ENCODE measurements at regions not wholly inside any gene's neighbourhood (a gene's known extent, or its start where the extent isn't known, plus 50 kb on each side); places are given as distances from the start of the nearest gene placed in this dataset.

DNA sequence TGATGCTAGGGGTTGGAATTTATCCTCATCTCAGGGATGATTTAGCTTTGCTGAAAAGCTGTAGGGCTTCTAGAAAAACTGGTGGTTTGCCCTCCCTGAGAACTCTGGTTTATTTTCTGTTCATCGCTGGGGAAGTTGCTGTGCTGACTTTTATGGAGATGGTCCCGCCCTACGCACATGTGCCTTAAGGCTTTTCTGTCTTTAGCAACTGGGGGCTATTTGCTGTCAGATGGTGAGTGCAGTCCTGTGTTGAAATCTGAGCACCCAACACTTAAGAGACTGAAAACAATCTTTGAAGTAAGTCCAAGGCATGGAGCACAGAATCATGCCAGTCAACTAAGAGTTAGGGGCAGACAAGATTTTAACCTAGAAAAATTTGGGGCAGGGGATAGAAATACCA, 2148.4 kb upstream of the CELF4 start:
- ChIA-PET CTCF (interaction anchor here (1.2 kb wide), 1 partner anchor 445 kb away, joined by 3 read pairs; no protein-coding TSS in a partner anchor), RAD21 (ENCODE audit: unreplicated experiment) (no interaction called here), POLR2A (no interaction called here), SMC1A (ENCODE audit: uncharacterized antibody, unreplicated experiment) (interaction anchor here (0.6 kb wide), 1 partner anchor 15 kb away, joined by 3 read pairs; no protein-coding TSS in a partner anchor)
- no TSS peak for BruUV-seq (replicated peaks)
- WGBS (ENCODE audit: insufficient coverage, insufficient replicate concordance, low lambda C conversion rate, missing lambda C conversion rate): 27% methylated on average over 3 of the region's 3 CpGs
- no peak for DNase-seq (ENCODE audit: low read depth, low spot score)
- no peak overlapping the region for H2AFZ ChIP-seq (ENCODE audit: control insufficient read depth, low read depth, low read length)
- intact Hi-C loops (cut with micrococcal nuclease; ENCODE audit: unreplicated experiment): no loop called here
- H4K20me1 ChIP-seq (ENCODE audit: control insufficient read depth, insufficient read depth): no peaks in the 10 kb centered on the region
- no peak for FAIRE-seq
- no peaks in the 10 kb centered on the region for H3K9me3 ChIP-seq (replicated peaks; ENCODE audit: control insufficient read depth, insufficient read depth, low read length)
- no peak overlapping the region for H3K27ac ChIP-seq (ENCODE audit: control insufficient read depth, insufficient read depth)
- H3K27me3 ChIP-seq (replicated peaks in 1 of 2; ENCODE audit: control insufficient read depth in 2 of 2, insufficient read depth in 2 of 2, low read length in 1 of 2): no peaks in the 10 kb centered on the region
- TF ChIP-seq, protein P1, sequence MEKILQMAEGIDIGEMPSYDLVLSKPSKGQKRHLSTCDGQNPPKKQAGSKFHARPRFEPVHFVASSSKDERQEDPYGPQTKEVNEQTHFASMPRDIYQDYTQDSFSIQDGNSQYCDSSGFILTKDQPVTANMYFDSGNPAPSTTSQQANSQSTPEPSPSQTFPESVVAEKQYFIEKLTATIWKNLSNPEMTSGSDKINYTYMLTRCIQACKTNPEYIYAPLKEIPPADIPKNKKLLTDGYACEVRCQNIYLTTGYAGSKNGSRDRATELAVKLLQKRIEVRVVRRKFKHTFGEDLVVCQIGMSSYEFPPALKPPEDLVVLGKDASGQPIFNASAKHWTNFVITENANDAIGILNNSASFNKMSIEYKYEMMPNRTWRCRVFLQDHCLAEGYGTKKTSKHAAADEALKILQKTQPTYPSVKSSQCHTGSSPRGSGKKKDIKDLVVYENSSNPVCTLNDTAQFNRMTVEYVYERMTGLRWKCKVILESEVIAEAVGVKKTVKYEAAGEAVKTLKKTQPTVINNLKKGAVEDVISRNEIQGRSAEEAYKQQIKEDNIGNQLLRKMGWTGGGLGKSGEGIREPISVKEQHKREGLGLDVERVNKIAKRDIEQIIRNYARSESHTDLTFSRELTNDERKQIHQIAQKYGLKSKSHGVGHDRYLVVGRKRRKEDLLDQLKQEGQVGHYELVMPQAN (conservative IDR thresholded peaks at IDR 0.05): no peak
- TF ChIP-seq, protein P2, sequence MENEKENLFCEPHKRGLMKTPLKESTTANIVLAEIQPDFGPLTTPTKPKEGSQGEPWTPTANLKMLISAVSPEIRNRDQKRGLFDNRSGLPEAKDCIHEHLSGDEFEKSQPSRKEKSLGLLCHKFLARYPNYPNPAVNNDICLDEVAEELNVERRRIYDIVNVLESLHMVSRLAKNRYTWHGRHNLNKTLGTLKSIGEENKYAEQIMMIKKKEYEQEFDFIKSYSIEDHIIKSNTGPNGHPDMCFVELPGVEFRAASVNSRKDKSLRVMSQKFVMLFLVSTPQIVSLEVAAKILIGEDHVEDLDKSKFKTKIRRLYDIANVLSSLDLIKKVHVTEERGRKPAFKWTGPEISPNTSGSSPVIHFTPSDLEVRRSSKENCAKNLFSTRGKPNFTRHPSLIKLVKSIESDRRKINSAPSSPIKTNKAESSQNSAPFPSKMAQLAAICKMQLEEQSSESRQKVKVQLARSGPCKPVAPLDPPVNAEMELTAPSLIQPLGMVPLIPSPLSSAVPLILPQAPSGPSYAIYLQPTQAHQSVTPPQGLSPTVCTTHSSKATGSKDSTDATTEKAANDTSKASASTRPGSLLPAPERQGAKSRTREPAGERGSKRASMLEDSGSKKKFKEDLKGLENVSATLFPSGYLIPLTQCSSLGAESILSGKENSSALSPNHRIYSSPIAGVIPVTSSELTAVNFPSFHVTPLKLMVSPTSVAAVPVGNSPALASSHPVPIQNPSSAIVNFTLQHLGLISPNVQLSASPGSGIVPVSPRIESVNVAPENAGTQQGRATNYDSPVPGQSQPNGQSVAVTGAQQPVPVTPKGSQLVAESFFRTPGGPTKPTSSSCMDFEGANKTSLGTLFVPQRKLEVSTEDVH (IDR thresholded peaks at IDR 0.05; ENCODE audit: low read depth, partially characterized antibody): no peak
- no peak for TF ChIP-seq MYB (IDR thresholded peaks at IDR 0.05; ENCODE audit: borderline replicate concordance, low read depth, low read length)
- TF ChIP-seq, protein P3, sequence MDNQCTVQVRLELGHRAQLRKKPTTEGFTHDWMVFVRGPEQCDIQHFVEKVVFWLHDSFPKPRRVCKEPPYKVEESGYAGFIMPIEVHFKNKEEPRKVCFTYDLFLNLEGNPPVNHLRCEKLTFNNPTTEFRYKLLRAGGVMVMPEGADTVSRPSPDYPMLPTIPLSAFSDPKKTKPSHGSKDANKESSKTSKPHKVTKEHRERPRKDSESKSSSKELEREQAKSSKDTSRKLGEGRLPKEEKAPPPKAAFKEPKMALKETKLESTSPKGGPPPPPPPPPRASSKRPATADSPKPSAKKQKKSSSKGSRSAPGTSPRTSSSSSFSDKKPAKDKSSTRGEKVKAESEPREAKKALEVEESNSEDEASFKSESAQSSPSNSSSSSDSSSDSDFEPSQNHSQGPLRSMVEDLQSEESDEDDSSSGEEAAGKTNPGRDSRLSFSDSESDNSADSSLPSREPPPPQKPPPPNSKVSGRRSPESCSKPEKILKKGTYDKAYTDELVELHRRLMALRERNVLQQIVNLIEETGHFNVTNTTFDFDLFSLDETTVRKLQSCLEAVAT (IDR thresholded peaks at IDR 0.05): no peak
- TF ChIP-seq, protein P4, sequence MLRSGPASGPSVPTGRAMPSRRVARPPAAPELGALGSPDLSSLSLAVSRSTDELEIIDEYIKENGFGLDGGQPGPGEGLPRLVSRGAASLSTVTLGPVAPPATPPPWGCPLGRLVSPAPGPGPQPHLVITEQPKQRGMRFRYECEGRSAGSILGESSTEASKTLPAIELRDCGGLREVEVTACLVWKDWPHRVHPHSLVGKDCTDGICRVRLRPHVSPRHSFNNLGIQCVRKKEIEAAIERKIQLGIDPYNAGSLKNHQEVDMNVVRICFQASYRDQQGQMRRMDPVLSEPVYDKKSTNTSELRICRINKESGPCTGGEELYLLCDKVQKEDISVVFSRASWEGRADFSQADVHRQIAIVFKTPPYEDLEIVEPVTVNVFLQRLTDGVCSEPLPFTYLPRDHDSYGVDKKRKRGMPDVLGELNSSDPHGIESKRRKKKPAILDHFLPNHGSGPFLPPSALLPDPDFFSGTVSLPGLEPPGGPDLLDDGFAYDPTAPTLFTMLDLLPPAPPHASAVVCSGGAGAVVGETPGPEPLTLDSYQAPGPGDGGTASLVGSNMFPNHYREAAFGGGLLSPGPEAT (IDR thresholded peaks at IDR 0.05; ENCODE audit: low read depth): no peak
- no peak for TF ChIP-seq POLR2A (IDR thresholded peaks at IDR 0.05; ENCODE audit: low read depth, low read length)
- TF ChIP-seq, protein P5, sequence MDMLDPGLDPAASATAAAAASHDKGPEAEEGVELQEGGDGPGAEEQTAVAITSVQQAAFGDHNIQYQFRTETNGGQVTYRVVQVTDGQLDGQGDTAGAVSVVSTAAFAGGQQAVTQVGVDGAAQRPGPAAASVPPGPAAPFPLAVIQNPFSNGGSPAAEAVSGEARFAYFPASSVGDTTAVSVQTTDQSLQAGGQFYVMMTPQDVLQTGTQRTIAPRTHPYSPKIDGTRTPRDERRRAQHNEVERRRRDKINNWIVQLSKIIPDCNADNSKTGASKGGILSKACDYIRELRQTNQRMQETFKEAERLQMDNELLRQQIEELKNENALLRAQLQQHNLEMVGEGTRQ (IDR thresholded peaks at IDR 0.05; ENCODE audit: borderline replicate concordance, low read depth, low read length): no peak
- no peak for TF ChIP-seq SMARCA5 (IDR thresholded peaks at IDR 0.05)
- no peak for TF ChIP-seq CEBPB (IDR thresholded peaks at IDR 0.05; ENCODE audit: borderline replicate concordance in 1 of 2, low read depth in 2 of 2, low read length in 2 of 2)
- no peak for TF ChIP-seq ZSCAN29 (IDR thresholded peaks at IDR 0.05)
- no peak for TF ChIP-seq ZNF622 (IDR thresholded peaks at IDR 0.05)
- TF ChIP-seq STAT3 (IDR thresholded peaks at IDR 0.05; ENCODE audit: low read depth, low read length): no peak
- TF ChIP-seq, protein P6, sequence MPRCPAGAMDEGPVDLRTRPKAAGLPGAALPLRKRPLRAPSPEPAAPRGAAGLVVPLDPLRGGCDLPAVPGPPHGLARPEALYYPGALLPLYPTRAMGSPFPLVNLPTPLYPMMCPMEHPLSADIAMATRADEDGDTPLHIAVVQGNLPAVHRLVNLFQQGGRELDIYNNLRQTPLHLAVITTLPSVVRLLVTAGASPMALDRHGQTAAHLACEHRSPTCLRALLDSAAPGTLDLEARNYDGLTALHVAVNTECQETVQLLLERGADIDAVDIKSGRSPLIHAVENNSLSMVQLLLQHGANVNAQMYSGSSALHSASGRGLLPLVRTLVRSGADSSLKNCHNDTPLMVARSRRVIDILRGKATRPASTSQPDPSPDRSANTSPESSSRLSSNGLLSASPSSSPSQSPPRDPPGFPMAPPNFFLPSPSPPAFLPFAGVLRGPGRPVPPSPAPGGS (IDR thresholded peaks at IDR 0.05; ENCODE audit: borderline replicate concordance, insufficient read depth, low read depth, low read length, poor library complexity, severe bottlenecking): no peak
- TF ChIP-seq PAX8 (IDR thresholded peaks at IDR 0.05): no peak
- no peaks in the 10 kb centered on the region for H3K36me3 ChIP-seq (ENCODE audit: control insufficient read depth in 2 of 2, insufficient read depth in 2 of 2, low read length in 1 of 2)
- no peak overlapping the region for H3K4me3 ChIP-seq
- H3K4me2 ChIP-seq (ENCODE audit: control insufficient read depth, insufficient read depth): no peak overlapping the region
- ATAC-seq: no peak
- no peaks in the 10 kb centered on the region for H3K4me1 ChIP-seq (ENCODE audit: control insufficient read depth, insufficient read depth, low read length)
- in situ Hi-C loops (cut with MboI): no loop called here
- H3K79me2 ChIP-seq (ENCODE audit: control insufficient read depth, insufficient read depth, low read length): no peaks in the 10 kb centered on the region
- no peak overlapping the region for H3K9ac ChIP-seq (ENCODE audit: control insufficient read depth, insufficient read depth, low read length)

All from GM12878 (cell line).